Ishikawa (cell line): ENCODE measurements at regions not wholly inside any gene's neighbourhood (a gene's known extent, or its start where the extent isn't known, plus 50 kb on each side); places are given as distances from the start of the nearest gene placed in this dataset.

ENCODE experiments used
- CREB1 ChIP-seq: IDR thresholded peaks from 2 replicates; pipeline ENCODE4 v1.6.1; 2012; ENCODE audit warnings: low read depth
- EGR1 ChIP-seq: IDR thresholded peaks from 2 replicates; pipeline ENCODE4 v1.6.1; 2012
- EP300 ChIP-seq: IDR thresholded peaks from 2 replicates; pipeline ENCODE4 v1.6.1; 2012; ENCODE audit warnings: borderline replicate concordance
- FOXM1 ChIP-seq: IDR thresholded peaks from 2 replicates; pipeline ENCODE4 v1.6.1; 2012; ENCODE audit warnings: low read depth, borderline replicate concordance
- NFIC ChIP-seq: IDR thresholded peaks from 2 replicates; pipeline ENCODE4 v1.6.1; 2012
- RAD21 ChIP-seq: IDR thresholded peaks from 2 replicates; pipeline ENCODE4 v1.6.1; 2012; ENCODE audit warnings: low read depth
- TAF1 ChIP-seq: IDR thresholded peaks from 2 replicates; pipeline ENCODE4 v1.6.1; 2012; ENCODE audit warnings: low read depth, mild to moderate bottlenecking
- TCF12 ChIP-seq: IDR thresholded peaks from 2 replicates; pipeline ENCODE4 v1.6.1; 2012; ENCODE audit warnings: low read depth
- TEAD4 ChIP-seq: IDR thresholded peaks from 2 replicates; pipeline ENCODE4 v1.6.1; 2012
- YY1 ChIP-seq: IDR thresholded peaks from 2 replicates; pipeline ENCODE4 v1.6.1; 2012; ENCODE audit warnings: low read depth
- ZBTB7A ChIP-seq: IDR thresholded peaks from 2 replicates; pipeline ENCODE4 v1.6.1; 2012; ENCODE audit warnings: low read depth
- TF ChIP-seq, protein P1 (sequence below): IDR thresholded peaks from 2 replicates; pipeline ENCODE4 v1.6.1; 2012
- TF ChIP-seq, protein P2 (sequence below): IDR thresholded peaks from 2 replicates; pipeline ENCODE4 v1.6.1; 2012
- TF ChIP-seq, protein P3 (sequence below): IDR thresholded peaks from 2 replicates; pipeline ENCODE4 v1.6.1; 2012; ENCODE audit warnings: low read depth, mild to moderate bottlenecking

DNA sequence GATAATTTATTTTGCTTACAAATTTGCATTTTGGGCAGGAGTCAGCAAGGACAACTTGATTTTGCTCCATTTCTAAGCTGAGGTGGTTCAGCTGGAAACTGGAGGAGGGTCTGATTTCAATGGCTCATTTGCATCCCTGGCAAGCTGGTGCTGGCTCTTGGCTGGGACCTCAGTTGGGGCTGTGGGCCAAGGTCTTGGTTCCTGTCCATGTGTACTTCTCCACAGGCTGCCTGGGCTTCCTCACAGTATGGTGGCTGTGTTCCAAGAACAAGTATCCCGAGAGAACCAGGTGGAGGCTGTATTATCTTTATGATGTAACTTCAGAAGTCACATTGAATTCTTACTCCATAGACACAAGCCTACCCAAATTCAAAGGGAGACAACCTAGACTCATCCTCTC is 77.0 kb upstream of the STX18 start:
- TF ChIP-seq NFIC: peak; percentile 57
- TF ChIP-seq YY1: peak; percentile 42; the same call in 1 of the 2 replicates
- no peak for TF ChIP-seq TCF12

DNA sequence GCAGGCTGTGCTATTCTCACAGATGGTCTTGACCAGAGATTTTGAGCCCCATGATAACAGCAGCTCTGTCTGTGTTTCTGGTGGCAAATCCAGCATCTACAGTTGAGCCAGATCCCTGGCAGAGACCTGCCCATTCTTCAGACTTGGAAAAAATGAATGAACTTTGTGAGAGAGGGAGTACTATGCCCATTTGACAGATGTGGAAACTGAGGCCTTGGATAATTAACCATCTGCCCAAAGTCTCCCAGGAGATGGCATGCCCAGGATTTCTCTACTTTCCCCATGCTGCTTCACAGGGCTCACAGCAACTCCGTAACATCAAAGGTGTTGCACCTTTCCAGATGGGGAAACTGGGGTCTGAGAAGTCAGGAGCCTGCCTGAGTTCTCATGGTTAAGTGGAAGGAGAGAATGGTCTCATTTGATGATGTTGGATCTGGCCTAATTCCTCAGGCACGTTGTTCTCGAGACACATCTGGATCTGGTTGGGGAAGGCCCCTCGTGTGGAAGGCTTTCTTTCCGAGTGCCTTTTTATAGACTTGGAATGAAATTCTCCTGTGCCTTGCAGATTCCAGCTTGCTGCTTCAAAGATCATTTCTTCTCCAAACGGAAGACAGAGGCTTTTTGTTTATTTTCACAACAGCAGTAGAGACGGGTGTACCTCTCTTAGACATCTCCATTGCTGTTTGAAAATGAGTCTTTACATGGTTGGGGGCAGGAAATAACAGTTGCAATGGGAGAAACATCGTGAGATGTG is 73.3 kb upstream of the STX18 start:
- TF ChIP-seq EGR1 (no peak), NFIC (no peak), RAD21 (no peak), ZBTB7A (no peak), YY1 (no peak), CREB1 (no peak), EP300 (no peak), TAF1 (no peak)
- TF ChIP-seq, protein P1, sequence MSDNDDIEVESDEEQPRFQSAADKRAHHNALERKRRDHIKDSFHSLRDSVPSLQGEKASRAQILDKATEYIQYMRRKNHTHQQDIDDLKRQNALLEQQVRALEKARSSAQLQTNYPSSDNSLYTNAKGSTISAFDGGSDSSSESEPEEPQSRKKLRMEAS: no peak
- TF ChIP-seq, protein P2, sequence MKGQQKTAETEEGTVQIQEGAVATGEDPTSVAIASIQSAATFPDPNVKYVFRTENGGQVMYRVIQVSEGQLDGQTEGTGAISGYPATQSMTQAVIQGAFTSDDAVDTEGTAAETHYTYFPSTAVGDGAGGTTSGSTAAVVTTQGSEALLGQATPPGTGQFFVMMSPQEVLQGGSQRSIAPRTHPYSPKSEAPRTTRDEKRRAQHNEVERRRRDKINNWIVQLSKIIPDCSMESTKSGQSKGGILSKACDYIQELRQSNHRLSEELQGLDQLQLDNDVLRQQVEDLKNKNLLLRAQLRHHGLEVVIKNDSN: no peak
- TF ChIP-seq, protein P3, sequence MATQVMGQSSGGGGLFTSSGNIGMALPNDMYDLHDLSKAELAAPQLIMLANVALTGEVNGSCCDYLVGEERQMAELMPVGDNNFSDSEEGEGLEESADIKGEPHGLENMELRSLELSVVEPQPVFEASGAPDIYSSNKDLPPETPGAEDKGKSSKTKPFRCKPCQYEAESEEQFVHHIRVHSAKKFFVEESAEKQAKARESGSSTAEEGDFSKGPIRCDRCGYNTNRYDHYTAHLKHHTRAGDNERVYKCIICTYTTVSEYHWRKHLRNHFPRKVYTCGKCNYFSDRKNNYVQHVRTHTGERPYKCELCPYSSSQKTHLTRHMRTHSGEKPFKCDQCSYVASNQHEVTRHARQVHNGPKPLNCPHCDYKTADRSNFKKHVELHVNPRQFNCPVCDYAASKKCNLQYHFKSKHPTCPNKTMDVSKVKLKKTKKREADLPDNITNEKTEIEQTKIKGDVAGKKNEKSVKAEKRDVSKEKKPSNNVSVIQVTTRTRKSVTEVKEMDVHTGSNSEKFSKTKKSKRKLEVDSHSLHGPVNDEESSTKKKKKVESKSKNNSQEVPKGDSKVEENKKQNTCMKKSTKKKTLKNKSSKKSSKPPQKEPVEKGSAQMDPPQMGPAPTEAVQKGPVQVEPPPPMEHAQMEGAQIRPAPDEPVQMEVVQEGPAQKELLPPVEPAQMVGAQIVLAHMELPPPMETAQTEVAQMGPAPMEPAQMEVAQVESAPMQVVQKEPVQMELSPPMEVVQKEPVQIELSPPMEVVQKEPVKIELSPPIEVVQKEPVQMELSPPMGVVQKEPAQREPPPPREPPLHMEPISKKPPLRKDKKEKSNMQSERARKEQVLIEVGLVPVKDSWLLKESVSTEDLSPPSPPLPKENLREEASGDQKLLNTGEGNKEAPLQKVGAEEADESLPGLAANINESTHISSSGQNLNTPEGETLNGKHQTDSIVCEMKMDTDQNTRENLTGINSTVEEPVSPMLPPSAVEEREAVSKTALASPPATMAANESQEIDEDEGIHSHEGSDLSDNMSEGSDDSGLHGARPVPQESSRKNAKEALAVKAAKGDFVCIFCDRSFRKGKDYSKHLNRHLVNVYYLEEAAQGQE: no peak

DNA sequence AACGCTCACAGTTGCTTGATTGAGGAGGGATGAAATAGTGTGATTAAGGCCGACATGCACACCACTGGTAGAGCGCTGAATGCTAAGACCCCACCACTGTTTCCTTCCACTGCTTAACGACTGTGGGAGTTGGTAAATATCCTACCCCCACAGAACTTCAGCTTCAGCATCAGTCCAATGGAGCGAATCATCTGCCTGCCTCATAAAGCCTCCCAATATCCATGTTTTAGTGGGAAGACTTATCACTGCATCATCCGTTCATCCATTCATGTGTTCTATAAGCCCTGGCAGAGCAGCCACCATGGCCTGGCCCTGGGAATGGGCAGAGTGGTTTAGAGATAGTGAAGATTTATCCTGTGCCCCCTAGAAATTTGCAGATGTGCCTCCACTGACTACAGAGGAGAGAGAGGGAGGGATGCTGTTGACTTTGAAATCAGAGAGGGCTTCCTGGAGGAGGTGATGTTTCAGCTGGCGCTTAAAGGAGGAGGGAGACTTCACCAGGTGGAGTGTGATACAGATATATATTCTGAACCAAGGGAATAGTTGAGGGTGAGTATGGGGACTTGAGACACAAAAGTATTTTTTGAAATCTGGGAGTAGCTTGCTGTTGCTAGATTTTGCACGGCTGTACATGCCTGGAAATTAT is 71.9 kb upstream of the STX18 start:
- TF ChIP-seq, protein P2: no peak
- TF ChIP-seq, protein P3: no peak
- TF ChIP-seq TAF1 (no peak), EP300 (no peak), ZBTB7A (no peak), NFIC (no peak), EGR1 (no peak), CREB1 (no peak), TCF12 (no peak), FOXM1 (no peak), YY1 (no peak), RAD21 (no peak), TEAD4 (no peak)

DNA sequence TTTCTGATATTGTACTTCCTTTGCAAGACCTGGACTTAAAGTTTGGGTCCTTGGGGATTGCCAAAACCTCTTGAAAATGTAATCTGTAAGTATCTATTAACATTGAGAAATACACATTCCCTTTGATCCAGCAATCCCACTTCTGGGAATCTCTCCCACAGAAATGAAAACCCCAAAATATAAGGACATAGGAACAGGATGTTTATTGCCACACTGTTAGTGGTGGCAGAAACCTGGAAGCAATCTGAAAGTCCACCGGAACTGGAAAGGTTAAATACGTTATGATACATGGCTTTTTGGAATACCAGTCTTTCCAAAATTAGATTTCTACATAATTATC is 71.2 kb upstream of the STX18 start:
- no peak for TF ChIP-seq ZBTB7A
- no peak for TF ChIP-seq TEAD4
- TF ChIP-seq, protein P3: no peak
- TF ChIP-seq CREB1: no peak
- TF ChIP-seq YY1: no peak
- TF ChIP-seq EP300: no peak
- TF ChIP-seq FOXM1: no peak

DNA sequence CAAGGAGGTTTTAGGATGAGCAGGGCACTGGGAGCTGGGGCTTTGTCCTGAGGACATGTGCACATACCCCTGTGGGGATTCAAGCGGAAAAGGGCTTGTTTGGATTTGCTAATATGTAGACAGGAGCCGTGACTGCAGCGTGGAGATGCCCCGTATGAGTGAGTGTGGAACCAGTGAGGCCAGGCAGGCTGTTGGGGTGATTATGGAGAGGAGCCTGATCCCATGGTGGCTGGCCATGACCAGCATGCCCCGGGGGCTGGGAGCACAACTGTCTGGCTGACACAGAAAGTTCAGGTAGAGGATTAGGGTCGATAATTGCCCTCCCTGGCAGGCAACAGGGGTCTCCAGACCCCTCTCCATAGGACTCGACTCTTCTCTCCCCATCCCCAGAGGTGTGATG is 68.8 kb upstream of the STX18 start:
- TF ChIP-seq CREB1: no peak
- TF ChIP-seq, protein P3: no peak
